GM21737 (cell line): ENCODE measurements at regions not wholly inside any gene's neighbourhood (a gene's known extent, or its start where the extent isn't known, plus 50 kb on each side); places are given as distances from the start of the nearest gene placed in this dataset.

Experiments
- ATAC-seq: cut with Tn5 transposase; IDR thresholded peaks from one replicate; pipeline ENCODE4 v1.9.1; 2021; ENCODE audit warnings: mild to moderate bottlenecking, moderate library complexity; ENCODE audit not compliant: unreplicated experiment

DNA sequence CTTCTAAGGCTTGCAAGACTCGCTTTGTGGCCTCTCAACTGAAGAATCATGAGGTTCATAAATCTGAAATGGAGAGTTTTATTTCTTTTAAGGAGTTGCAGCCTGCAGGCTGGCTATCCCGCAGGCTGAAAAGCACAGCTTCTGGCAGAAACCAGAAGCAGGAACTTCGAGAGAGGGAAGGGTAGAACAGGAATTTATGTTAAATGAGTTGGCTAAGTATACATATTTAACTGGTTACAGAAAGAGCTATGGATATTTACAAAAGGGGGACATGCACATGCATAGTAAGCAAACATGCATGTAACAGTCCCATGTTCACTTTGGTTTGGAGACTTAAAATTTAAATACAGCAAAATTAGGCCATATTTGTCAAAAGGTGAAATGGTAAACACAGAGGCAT, 787.0 kb downstream of the TFAP2A start:
- ATAC-seq, result no peak

DNA sequence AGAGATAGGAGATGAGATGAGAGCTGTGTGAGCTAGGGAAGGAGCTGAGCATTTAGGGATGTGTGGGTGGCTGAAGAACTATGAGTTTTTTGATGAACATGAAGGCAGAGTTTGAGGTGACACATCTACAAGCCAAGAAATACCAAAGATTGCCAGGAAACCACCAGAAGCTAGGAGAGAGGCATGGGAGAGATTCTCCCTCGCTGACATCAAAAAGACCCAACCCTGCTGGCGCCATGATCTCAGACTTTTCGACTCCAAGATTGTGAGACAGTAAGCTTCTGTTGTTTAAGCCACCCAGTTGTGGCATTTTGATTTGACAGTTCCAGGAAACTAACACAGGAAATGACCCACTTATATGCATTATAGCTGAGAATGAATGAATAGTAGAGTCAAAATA, 790.9 kb downstream of the TFAP2A start:
- ATAC-seq, result no peak

DNA sequence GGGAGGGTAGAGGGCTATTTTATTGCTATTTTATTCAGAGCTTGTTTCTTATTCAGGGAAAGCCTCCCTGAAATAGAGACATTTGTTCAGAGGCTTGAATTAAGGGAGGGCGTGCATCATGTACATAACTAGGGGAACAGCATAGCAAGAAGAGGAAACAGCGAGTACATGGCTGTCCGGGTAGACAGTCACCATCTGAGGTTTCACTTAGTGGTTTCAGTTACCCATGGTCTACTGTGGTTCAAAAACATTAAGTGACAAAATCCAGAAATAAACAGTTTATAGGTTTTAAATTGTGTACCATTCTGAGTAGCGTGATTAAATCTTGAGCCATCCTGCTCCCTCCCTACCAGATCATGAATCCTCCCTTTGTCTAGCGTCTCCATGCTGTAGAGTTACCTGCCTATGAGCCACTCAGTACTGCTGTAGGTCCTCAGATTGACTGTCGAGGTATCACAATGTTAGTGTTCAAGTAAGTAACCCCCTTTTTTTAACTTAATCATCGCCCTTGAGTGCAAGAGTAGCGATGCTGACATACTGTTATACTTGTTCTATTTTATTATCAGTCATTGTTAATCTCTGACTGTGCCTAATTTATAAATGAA, 791.5 kb downstream of the TFAP2A start:
- ATAC-seq, result no peak

DNA sequence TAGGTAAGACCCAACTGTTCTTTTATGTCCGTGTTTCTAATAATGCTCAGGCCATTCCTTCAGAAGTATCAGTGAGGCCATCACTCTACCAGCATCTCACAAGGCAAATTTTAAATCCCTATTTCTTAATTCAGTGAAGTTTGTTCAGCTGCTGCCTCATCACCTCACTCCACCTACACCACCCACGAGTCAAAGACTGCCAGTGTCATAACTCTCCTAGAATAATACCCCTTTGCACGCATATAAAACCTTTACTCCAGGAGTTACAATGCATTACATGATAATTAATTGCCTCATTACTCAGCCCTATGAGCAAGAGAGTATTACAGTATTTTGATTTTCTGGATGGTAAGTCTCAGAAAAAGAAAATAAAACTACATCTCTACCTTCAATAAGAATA, 793.6 kb downstream of the TFAP2A start:
- ATAC-seq, result no peak

DNA sequence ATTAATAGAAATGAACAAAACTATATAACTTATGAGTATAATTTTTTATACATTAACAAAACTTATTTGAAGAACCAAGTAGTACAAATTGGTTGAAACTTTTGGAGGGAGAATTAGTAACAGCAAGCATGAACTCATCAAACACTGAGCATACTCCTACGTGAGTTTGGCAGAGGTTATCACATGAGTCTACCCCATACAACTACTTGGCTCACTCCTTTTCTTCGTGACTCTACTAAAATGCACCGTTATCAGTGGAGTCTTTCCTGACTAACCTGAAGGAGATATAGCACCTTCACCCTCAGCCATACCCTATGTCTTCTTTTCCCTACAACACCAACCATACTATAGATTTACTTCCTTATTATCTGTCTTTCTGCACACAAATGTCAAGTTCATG, 794.2 kb downstream of the TFAP2A start:
- no peak for ATAC-seq

DNA sequence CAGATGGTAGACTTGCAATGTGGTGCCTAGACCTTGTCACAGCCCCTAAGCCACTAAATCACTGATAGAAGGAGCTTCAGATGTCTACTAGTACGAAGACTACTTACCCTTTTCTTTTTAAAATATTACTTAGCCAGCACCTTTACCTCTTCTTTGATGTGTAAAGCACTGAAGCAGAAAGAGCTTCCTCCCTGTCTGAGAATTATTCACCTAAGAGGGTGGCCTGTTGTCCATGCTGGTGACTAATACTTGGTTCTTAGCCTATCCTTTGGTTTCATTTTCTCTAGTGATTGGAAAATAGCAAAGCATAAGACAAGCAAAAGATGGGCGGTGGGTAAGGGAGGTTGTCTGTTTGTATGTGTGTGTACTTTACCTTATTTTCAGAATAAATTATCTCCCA, 794.6 kb downstream of the TFAP2A start:
- ATAC-seq, result no peak

DNA sequence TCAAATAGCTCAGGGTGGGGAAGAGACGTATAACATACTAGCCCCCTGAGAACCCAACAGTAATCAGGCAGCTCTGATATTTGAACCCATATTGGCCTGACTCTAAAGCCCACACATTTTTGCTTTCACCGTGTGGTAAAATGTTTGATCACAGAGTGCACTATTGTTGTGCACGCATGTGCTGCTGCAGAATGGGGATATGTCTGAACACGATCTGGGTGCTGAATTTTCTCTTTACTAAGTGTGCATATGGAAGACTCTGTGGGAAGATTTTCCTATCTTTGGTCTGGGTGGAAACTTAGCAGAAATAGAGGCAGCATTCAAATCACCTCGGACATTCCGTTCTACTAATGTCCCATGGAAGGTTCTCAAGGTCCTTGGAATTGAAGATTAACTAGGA, 800.1 kb downstream of the TFAP2A start:
- no peak for ATAC-seq

DNA sequence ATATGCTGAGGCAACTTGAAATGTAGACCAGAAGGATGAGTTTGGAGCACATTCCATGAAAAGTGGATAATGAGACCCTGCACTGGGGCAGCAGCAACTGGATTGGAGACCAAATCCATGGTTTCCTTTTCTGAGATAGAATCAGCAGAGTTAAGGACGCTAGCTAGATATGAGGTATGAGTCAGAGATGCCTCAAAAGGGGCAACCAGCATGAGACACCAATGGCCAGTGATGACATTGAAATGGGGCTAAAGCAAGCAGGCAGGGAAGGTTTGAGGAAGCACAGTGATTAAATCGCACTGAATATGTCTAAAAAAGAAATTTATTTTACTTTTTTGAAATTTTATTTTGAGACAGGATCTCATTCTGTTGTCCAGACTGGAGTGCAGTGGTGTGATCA, 802.4 kb downstream of the TFAP2A start:
- ATAC-seq, result no peak

DNA sequence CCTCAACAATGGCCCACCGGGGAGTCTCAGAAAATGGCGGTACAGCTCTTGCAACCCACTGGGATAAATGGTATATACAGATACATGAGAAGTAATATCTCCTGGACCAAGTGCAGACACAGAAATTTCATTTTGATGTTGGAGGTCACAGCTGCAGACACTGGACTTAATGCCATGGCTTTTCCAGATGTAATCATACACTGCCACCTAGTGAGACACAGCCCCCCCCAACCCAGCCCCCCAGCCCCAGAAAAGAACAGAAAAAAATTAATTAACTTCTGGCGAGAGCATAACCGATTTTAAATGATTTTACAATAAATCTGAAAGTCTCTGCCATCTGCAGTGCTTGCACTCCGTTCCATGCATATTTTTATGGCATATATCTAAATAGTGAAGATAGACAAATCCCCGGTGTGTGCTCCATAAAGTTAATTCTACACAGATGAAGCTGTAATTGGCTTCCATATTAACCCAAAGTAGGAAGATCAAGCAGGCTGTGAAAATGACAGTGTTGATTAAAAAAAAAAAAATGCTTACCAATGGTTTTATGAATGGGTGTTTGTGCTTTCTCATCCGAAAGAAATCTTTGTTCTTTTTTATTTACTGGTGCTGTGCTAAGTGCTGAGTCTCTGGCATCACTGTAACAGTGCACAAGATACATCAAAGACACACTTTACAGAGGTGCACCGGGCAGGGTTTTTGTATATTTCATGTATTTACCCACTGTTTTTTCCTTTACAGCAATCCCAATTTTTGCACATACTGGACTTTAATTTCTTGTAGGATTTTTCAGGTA, 804.1 kb downstream of the TFAP2A start:
- no peak for ATAC-seq

DNA sequence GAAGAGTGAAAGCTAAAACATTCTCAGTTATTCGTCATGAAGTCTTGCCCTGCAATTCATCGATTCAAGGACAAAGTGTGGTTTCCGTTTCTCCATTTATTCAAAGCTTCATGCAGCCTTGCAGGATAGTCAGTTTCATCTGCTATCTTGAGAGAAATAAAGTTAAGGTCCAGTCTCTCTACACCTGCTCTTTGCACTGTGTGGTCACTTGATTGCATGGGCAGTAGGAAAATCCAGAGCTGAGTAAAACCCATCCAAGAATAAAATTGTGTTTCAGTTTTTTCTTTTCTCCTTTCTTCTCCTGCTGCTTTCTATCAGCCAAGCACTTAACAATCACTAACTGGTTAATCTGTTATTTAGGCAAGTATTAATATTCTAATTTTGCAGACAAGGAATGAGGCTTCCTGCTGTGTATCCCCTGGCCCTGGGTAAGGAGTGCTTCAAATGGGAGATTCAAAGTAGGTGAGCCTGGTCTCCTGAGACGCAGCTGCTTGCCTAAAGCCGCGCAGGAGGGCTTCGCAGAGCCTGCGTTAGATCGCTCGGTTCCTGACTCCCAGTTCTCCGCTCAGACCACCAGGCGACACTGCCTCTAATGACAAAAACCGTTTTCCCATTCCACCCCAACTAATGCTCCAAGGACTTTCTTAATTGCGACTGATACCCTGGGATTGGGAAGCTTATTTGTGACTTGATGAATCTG, 808.3 kb downstream of the TFAP2A start:
- ATAC-seq, result no peak

DNA sequence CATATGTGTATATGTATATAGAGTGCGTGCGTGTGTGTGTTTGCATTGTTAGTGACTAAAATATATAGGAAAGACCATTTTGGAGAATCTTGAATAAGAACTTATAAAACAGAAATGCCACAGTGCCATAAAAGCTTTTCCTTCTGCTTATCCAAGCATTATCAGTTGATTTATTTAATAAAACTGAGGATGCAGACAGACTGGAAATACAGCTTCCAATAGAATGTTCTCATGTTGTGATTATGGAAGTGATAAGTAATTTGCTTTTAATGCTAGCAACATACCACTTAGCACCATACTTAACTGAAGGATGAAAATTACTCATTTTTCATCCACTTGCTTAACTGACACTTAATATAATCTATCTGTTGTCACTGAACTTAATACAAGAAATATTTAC, 820.1 kb downstream of the TFAP2A start:
- ATAC-seq, result no peak

DNA sequence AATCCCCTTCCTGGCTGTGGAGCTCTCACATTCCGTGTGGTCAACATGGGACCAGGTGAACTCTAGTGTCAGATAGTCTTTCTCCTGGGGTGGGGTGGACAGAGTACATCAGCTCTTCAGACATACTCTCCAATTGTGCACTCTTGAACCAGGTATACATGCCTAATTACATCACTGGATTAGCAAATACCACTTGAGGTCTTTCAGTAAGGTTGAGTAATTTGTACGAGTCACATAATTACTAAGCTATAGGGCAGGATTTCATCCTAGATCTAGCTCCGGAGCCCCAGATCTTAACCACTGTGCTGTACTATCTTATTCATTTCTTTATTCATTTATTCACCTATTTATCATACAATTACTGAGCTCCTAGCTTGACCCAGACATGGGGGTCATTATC, 821.3 kb downstream of the TFAP2A start:
- ATAC-seq, result no peak

DNA sequence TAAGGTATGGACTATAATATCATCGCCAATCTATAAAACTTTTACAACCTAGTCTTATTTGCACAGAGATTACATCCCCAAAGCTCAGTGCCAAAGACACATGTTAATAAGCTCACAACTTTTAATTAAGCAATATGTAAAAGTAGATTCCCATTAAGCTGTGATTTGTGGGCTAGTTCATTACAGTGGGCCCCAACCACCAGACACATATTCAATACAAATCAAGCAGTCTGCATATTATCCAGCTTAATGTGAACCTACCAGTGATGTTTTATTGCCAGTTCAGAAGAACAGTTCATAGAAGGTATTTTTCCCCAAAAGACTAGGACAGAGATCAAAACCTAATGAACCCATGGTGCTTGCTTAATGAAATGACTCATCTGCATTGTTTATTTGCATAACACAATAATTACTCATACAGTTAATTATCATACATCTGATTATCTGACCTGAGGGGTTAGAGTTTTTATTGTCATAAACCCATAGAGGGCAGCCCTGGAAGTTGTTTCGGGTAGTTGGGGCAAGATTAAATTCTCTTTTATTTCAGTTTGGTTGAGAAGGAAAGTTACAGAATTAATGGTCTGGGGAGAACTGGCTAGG, 831.0 kb downstream of the TFAP2A start:
- no peak for ATAC-seq

DNA sequence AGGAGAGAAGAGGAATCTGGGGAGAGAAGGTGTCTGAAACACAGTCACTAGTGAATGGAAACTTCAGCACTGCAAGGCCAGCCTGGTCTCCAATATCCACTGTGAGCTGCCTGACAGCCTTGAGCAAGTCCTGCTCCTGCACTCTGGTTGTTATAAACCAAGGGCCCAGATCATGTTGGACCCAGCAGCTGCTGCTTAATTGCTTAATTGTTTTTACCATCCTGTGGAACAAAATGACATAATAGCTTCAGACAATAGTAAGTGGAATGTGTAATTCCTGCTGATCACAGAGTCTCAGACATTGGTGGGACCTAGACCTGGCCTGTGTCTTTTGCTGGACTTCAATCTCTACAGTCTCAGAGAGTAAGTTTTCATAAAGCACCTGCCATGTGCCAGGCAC, 833.7 kb downstream of the TFAP2A start:
- no peak for ATAC-seq

DNA sequence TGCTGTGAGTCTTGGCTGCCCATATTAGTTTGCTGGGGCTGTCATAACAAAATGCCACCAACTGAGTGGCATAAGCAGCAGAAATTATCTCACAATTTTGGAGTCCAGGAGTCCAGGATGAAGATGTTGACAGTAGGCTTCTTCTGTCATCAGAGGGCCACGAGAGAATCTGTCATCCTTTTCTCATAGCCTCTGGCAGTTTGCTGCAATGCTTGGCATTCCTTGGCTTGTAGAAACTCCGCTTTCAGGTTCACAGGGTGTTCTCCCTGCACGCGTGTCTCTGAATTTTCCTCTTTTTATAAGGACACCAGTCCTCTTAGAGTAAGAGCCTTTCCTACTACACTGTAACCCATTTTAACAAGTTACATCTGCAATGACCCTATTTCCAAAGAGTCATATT, 838.4 kb downstream of the TFAP2A start:
- no peak for ATAC-seq

DNA sequence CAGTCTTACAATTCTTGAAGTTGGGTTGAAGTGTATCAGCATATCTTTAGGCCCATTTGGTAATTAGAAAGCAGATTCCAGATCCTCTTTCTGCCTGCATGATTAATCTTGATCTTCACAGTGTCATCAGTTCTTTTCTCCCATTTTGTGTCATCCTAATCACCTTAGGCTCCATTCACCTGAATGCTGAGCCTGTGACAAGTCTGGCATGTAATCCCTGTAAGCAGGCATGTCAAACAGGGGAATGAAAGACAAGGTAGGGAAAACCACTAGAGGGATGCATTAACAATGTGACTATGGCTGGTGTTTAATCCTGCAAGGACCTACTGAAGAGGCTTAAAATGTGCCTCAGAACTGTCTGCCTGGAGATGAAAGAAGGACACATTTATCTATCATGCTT, 848.8 kb downstream of the TFAP2A start:
- no peak for ATAC-seq

DNA sequence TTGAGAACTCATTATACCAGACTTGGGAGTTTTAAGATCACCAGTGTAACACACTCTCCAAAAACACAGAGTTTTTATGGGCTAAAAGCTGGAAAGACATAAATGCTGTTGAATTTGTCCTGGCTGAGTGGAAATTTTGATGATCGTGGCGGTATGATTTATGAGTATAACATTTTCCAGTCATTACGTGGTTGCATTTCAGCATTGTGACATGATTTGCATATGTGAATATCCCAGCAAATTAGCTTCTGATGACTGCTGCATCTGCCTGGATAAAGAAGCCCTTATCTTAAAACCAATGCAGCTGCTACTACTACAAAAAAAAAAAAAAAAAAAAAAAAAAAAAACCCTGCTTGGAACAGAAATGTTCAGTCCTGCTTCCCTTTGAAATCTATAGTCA, 850.9 kb downstream of the TFAP2A start:
- ATAC-seq, result no peak

DNA sequence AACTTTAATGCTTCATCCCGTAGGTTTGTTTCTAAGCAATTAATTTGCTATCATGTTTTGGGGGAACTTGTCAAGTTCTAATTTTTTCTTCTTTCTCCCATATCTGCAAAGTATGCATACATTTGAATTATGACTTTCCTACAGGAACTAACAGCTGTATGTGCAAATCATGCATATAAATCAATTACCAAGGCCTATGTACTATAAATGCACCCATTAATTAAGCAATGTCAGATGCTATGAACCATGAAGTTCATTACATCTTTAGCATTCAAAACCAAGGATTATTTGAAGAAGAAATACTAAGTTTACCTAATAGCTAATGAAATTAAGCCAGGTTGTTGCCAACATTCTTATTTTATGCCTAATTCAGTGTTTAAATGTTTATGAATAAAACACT, 851.3 kb downstream of the TFAP2A start:
- ATAC-seq, result no peak

DNA sequence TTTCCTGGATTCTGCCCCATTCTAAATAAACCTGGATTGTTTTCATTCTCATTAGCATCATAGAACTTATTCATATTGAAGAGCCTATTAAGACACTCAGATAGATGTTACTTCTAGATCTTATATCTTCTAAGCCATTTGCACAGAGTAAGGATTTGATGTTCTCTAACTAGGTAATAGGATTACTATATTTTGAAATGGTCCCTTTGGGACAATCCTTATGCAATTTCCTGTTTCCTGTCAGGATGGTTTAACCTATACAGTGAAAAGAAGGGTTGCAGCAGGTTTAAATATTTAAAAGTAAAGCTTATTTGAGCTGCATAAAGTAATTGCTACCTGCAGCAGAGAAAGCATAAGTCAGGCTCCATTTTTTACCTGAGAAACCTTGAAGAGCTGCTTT, 860.1 kb downstream of the TFAP2A start:
- no peak for ATAC-seq

DNA sequence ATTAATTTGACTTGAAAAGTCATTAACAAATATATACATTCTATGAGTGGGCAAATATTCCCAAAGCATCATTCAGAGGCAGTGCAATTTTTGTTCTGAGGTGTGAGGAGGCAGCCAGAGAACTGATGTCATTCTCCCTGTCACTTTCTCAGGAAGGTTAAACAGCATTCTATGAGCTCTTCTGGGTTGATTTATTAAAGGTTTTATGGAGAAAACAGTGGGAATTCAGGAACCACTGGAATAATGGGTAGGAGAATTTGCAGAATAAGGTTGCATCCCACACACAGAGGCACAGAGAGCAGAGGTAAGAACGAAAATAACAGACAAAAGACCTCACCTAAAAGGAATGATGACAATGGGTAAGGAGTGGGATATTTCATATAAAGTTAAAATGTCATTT, 860.6 kb downstream of the TFAP2A start:
- ATAC-seq, result no peak

DNA sequence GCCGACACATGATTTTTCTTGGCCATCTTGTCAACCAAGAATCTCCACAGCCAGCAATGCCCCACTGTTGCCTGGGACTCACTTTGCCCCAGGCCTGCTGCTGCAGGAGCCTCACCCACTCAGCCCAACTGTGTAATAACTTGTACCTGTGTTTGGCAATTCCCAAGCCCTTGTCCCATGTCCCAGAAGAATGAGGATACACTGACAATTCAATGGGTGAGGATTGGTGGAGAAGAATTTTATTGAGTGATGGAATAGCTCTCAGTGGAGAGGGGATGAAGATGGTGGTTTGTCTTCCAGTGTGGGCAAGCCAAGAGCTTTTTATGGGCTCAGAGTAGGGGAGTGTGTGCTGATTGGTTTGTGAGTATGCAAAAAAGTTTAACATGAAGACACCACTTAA, 861.9 kb downstream of the TFAP2A start:
- ATAC-seq, result no peak

DNA sequence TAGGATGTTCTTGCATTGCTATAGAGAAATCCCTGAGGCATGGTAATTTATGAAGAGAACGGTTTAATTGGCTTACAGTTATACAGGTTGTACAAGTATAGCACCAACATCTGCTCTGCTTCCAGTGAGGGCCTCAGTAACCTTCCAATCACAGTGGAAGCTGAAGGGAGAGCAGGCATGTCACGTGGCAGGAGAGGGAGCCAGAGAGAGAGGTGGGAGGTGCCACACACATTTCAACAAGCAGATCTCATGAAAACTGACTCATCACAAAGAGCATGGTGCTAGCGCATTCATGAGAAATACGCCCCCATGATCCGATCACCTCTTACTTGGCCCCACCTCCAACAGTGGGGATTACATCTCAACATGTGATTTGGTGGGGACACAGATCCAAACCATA, 871.2 kb downstream of the TFAP2A start:
- no peak for ATAC-seq
